Epithelial cell of esophagus (primary cell): ENCODE measurements at regions not wholly inside any gene's neighbourhood (a gene's known extent, or its start where the extent isn't known, plus 50 kb on each side); places are given as distances from the start of the nearest gene placed in this dataset.

Experiments
- DNase-seq: peaks from one replicate; pipeline ENCODE4 v3.0.0; 2010; ENCODE audit warnings: low read depth
- H3K4me3 ChIP-seq: 2 replicates; pipeline ENCODE4 v1.5.1; 2011; ENCODE audit warnings: mild to moderate bottlenecking, low read length, control low read depth
- TF ChIP-seq, protein P1 (sequence below): IDR thresholded peaks from 2 replicates; pipeline ENCODE4 v1.5.1; 2011; ENCODE audit warnings: low read depth, mild to moderate bottlenecking, low read length, control low read depth, inconsistent platforms; ENCODE audit not compliant: insufficient read depth; ENCODE audit errors: missing control alignments

DNA sequence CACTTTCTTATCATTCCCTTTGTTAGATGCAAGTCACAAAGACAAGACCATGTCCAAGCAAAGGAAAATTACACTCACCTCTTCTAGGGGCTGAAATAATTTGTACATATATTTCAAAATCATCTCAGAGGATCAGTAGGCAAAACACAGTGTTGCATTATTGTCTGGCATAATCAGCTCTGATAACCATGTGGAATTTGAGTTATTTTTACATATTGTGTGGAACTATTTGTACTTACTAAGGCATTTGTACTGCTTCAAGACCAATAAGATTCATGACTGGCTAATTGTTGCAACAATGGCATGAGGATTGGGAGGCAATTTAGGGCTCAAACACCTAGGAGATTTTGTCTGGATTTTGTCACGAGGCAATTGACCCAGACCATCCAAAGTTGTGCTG, 1716.4 kb downstream of the BRINP3 start:
- TF ChIP-seq, protein P1, sequence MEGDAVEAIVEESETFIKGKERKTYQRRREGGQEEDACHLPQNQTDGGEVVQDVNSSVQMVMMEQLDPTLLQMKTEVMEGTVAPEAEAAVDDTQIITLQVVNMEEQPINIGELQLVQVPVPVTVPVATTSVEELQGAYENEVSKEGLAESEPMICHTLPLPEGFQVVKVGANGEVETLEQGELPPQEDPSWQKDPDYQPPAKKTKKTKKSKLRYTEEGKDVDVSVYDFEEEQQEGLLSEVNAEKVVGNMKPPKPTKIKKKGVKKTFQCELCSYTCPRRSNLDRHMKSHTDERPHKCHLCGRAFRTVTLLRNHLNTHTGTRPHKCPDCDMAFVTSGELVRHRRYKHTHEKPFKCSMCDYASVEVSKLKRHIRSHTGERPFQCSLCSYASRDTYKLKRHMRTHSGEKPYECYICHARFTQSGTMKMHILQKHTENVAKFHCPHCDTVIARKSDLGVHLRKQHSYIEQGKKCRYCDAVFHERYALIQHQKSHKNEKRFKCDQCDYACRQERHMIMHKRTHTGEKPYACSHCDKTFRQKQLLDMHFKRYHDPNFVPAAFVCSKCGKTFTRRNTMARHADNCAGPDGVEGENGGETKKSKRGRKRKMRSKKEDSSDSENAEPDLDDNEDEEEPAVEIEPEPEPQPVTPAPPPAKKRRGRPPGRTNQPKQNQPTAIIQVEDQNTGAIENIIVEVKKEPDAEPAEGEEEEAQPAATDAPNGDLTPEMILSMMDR: no peak
- H3K4me3 ChIP-seq: no peak overlapping the region
- DNase-seq: no peak

DNA sequence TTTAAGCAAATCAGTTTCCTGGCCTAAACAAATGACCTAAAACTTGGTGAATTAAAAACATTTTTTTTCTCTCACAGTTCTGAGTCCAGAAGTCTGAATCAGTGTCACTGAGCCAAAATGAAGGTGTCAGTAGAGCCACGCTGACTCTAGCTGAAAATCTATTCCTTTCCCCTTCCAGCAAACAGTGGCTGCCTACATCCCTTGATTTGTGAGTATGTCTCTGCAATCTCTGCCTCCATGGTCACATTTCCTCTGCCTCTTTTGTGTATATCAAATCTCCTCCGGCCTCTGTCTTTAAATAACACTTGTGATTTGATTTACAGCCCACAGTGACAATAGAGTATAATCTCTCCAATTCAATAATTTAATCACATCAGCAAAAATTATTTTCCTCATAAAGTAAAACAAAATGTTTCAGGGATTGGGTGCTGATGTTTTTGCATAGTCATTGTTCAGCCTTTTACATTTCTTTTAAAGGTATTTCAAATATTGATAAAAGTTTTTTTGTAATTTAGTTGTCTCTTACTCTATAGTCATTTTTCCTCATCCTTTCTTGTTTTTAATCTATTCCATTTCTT, 1715.4 kb downstream of the BRINP3 start:
- no peak for DNase-seq
- TF ChIP-seq, protein P1: no peak
- H3K4me3 ChIP-seq: no peak overlapping the region

DNA sequence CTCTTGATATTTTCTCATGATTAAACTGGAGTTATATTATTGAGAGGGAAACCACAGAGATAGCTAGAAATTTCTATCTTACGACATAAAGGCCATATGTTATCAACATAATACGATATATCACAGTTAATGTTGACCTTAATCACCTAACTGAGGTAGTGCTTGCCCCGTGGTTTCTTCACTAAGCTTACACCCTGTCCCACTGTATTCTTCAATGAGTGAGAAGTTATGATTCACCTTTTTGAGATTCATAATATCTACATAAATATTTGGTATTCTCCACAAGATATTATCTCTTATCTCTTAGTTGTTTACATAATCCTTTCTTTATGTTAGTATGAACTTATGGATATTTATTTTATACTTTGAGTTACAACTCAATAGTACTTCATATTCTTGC, 1714.1 kb downstream of the BRINP3 start:
- TF ChIP-seq, protein P1: no peak
- DNase-seq: no peak
- no peak overlapping the region for H3K4me3 ChIP-seq

DNA sequence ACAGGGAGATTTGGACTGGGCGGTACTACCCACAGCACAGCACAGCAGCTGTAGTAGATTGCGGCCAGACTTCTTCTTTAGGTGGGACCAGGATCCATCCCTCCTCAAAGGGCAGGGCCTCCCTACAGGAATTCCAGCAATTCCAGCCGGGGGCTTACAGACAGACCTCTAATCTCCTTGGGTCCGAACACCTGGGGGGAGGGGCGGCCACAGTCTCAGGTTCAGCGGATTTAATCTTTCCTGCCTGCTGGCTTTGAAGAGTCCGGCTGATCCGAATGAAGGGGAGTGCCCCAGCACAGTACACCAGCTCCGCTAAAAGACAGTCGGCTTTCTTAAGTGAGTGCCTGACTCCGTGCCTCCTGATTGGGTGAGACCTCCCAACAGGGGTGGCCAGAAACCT, 1708.5 kb downstream of the BRINP3 start:
- no peak overlapping the region for H3K4me3 ChIP-seq

DNA sequence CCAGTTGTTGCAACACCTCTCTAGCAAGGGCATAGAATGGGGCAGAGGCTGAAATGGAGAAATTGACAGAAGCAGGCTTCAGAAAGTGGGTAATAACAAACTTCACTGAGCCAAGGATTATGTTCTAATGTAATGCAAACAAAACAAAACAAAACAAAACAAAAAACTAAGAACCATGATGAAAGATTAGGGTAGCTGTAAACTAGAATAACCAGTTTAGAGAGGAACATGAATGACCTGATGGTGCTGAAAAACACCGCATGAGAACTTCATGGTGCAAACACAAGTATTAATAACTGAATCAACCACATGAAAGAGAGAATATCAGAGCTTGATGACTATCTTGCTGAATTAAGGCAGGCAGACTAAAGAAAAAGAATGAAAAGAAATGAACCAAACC, 1707.7 kb downstream of the BRINP3 start:
- H3K4me3 ChIP-seq: no peak overlapping the region
- TF ChIP-seq, protein P1: no peak
- DNase-seq: peak; percentile 50

More for the DNA sequence above, 1708.5 kb downstream of the BRINP3 start:
- no peak for DNase-seq
- TF ChIP-seq, protein P1: no peak

DNA sequence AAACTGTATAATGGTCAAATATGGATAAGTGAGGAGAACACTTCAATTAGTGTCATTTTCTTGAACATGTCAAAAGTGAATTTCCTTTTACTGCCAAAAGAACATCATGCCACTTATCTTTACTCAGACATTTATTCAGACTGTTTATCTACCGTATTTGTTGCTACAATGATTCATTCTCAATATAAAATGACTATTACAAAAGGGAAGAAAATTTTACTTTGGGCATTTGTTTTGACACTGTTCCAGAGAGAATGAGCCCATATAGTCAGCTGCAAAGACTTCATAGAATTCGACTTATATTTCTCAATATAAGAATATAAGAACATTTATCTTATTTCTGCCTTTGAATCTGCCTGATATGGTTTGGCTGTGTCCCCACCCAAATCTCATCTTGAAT, 1699.1 kb downstream of the BRINP3 start:
- DNase-seq: no peak

DNA sequence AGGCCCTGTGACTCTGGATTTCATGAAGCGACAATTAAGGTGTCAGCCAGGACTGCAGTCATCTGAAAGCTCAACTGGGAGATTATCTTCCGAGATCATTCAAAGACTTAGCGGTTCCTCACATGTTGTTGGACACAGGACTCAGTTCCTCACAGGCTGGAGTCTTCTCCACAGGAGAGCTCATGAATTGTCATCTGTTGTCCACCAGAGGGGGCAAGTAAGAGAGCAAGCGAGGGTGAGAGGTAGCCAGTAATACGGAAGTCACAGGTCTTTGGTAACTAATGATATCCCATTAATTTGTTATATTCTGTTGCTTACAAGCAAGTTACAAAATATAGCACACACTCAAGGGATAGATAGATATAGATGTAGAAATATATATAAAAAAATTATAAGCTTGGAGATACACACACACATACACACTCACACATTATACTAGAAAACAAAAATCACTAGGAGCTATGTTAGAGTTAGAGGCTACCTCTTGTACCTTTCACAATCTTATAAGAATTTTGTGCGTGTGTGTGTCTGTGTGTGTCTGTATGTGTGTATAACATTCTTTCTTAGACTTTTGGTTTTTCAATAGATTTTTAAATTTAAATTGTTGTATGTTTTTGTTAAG, 1695.3 kb downstream of the BRINP3 start:
- TF ChIP-seq, protein P1: peak; percentile 75
- no peak overlapping the region for H3K4me3 ChIP-seq
- peak; percentile 70 for DNase-seq

More for the DNA sequence above, 1699.1 kb downstream of the BRINP3 start:
- H3K4me3 ChIP-seq: no peak overlapping the region
- TF ChIP-seq, protein P1: no peak
